ENCODE measurements at regions not wholly inside any gene's neighbourhood (a gene's known extent, or its start where the extent isn't known, plus 50 kb on each side); places are given as distances from the start of the nearest gene placed in this dataset.

DNA sequence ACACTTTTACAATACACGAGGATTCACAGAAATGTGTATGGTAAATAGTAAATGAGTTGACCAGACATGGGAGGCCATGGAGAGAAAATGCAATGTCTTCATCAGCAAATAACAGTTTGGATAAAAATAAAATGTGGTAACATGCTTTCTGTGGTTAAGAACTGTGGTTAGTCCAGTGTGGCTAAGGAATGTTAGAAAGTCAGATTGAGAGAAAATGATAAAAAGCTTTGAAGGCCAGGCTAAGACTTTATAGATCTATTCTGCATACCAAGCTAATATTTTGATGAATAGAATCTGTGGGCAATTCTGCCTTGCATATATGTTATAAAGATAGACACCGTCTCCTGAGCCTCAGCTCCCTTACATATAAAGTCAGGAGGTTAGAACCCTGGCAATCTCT is 215.9 kb downstream of the SOX11 start (continued):
- TF ChIP-seq, protein P1, sequence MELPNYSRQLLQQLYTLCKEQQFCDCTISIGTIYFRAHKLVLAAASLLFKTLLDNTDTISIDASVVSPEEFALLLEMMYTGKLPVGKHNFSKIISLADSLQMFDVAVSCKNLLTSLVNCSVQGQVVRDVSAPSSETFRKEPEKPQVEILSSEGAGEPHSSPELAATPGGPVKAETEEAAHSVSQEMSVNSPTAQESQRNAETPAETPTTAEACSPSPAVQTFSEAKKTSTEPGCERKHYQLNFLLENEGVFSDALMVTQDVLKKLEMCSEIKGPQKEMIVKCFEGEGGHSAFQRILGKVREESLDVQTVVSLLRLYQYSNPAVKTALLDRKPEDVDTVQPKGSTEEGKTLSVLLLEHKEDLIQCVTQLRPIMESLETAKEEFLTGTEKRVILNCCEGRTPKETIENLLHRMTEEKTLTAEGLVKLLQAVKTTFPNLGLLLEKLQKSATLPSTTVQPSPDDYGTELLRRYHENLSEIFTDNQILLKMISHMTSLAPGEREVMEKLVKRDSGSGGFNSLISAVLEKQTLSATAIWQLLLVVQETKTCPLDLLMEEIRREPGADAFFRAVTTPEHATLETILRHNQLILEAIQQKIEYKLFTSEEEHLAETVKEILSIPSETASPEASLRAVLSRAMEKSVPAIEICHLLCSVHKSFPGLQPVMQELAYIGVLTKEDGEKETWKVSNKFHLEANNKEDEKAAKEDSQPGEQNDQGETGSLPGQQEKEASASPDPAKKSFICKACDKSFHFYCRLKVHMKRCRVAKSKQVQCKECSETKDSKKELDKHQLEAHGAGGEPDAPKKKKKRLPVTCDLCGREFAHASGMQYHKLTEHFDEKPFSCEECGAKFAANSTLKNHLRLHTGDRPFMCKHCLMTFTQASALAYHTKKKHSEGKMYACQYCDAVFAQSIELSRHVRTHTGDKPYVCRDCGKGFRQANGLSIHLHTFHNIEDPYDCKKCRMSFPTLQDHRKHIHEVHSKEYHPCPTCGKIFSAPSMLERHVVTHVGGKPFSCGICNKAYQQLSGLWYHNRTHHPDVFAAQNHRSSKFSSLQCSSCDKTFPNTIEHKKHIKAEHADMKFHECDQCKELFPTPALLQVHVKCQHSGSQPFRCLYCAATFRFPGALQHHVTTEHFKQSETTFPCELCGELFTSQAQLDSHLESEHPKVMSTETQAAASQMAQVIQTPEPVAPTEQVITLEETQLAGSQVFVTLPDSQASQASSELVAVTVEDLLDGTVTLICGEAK (IDR thresholded peaks at IDR 0.05) = no peak
- TF ChIP-seq, protein P1 (CRISPR knock-in tag; IDR thresholded peaks at IDR 0.05) = no peak
- TF ChIP-seq, protein P2, sequence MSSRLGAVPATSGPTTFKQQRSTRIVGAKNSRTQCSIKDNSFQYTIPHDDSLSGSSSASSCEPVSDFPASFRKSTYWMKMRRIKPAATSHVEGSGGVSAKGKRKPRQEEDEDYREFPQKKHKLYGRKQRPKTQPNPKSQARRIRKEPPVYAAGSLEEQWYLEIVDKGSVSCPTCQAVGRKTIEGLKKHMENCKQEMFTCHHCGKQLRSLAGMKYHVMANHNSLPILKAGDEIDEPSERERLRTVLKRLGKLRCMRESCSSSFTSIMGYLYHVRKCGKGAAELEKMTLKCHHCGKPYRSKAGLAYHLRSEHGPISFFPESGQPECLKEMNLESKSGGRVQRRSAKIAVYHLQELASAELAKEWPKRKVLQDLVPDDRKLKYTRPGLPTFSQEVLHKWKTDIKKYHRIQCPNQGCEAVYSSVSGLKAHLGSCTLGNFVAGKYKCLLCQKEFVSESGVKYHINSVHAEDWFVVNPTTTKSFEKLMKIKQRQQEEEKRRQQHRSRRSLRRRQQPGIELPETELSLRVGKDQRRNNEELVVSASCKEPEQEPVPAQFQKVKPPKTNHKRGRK (CRISPR knock-in tag; IDR thresholded peaks at IDR 0.05) = no peak
- TF ChIP-seq MEF2D (CRISPR knock-in tag; IDR thresholded peaks at IDR 0.05) = no peak

Measured in HepG2 (cell line).